ENCODE measurements at regions not wholly inside any gene's neighbourhood (a gene's known extent, or its start where the extent isn't known, plus 50 kb on each side); places are given as distances from the start of the nearest gene placed in this dataset.

DNA sequence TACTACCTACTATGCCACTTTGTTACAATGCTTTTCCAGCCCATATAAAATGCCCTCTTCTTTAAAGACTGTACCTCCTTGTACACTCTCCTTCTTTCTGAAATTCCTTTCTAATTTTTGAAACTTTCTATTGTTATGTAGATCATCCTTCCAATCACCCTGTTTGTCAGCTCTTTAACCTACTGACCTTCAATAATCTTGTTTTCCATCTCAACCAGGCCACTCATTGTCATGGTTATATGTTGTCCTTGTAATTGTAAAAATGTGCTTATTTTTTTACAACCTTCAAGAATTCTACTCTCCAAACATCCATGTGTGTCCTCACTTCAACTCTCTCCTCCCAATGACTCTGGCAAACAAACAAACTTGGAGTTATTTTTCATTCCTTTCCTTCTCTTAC is 1172.6 kb upstream of the CELF2 start:
- Histone ChIP-seq H3K36me3 (no peaks in the 10 kb centered on the region), H3K27me3 (no peaks in the 10 kb centered on the region), H3K9me3 (no peaks in the 10 kb centered on the region), H3K27ac (no peak overlapping the region), H3K4me3 (no peak overlapping the region), H3K4me1 (no peaks in the 10 kb centered on the region)
- intact Hi-C loops (cut with DNase I): no loop called here
- TF ChIP-seq, protein P1, sequence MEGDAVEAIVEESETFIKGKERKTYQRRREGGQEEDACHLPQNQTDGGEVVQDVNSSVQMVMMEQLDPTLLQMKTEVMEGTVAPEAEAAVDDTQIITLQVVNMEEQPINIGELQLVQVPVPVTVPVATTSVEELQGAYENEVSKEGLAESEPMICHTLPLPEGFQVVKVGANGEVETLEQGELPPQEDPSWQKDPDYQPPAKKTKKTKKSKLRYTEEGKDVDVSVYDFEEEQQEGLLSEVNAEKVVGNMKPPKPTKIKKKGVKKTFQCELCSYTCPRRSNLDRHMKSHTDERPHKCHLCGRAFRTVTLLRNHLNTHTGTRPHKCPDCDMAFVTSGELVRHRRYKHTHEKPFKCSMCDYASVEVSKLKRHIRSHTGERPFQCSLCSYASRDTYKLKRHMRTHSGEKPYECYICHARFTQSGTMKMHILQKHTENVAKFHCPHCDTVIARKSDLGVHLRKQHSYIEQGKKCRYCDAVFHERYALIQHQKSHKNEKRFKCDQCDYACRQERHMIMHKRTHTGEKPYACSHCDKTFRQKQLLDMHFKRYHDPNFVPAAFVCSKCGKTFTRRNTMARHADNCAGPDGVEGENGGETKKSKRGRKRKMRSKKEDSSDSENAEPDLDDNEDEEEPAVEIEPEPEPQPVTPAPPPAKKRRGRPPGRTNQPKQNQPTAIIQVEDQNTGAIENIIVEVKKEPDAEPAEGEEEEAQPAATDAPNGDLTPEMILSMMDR (IDR thresholded peaks at IDR 0.05): no peak
- TF ChIP-seq POLR2AphosphoS5 (IDR thresholded peaks at IDR 0.05; ENCODE audit: insufficient read depth in 1 of 2, low read depth in 1 of 2) (no peak), POLR2A (IDR thresholded peaks at IDR 0.05) (no peak)
- DNase-seq (ENCODE audit: extremely low spot score in 2 of 2): no peak

DNA sequence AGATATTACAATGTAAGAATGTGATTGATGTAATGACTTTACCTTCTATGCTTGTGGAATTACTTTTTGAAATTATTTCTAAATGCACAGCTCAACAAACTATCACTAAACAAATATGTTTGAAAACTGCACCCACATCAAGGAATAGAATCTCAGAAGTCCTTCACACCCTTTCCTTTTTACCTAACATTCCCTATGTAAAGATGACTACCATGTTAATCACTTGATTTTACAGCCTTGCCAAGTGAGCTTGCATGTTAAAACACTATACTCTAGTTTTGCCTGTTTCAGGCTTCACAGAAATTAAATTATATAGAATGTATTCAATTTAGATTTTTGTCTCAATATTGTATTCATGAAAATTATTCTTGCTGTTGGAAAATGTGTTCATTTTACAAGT is 1169.4 kb upstream of the CELF2 start:
- intact Hi-C loops (cut with DNase I): no loop called here
- Histone ChIP-seq H3K4me3 (no peak overlapping the region), H3K4me1 (no peaks in the 10 kb centered on the region), H3K27ac (no peak overlapping the region), H3K27me3 (no peaks in the 10 kb centered on the region), H3K36me3 (no peaks in the 10 kb centered on the region), H3K9me3 (no peaks in the 10 kb centered on the region)
- DNase-seq (ENCODE audit: extremely low spot score in 2 of 2): no peak
- TF ChIP-seq POLR2AphosphoS5 (IDR thresholded peaks at IDR 0.05; ENCODE audit: insufficient read depth in 1 of 2, low read depth in 1 of 2): no peak
- TF ChIP-seq POLR2A (IDR thresholded peaks at IDR 0.05): no peak
- TF ChIP-seq, protein P1 (IDR thresholded peaks at IDR 0.05): no peak

DNA sequence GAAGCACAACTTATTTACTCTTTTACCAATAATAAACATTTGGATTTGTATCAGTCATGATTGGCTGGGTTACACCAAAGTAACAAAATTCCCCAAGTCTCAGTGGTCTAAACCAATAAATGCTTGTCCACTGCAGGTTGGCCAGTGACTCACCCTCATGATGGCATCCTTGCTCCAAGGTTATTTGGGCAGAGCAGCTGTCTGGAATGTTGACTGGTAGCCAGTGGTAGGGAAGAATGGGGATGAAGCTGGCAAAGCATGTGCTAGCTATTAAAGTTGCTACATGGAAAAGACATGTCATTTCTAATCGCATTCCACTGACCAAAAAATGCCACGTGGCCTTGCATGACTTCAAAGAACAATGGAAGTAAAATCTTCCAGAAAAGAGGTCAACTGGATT is 1168.7 kb upstream of the CELF2 start:
- H3K36me3 ChIP-seq: no peaks in the 10 kb centered on the region
- no peaks in the 10 kb centered on the region for H3K9me3 ChIP-seq
- DNase-seq (ENCODE audit: extremely low spot score in 2 of 2): no peak
- intact Hi-C loops (cut with DNase I): no loop called here
- TF ChIP-seq POLR2AphosphoS5 (IDR thresholded peaks at IDR 0.05; ENCODE audit: insufficient read depth in 1 of 2, low read depth in 1 of 2) (no peak), POLR2A (IDR thresholded peaks at IDR 0.05) (no peak)
- TF ChIP-seq, protein P1 (IDR thresholded peaks at IDR 0.05): no peak
- no peak overlapping the region for H3K27ac ChIP-seq
- H3K4me3 ChIP-seq: no peak overlapping the region
- no peaks in the 10 kb centered on the region for H3K4me1 ChIP-seq
- no peaks in the 10 kb centered on the region for H3K27me3 ChIP-seq

DNA sequence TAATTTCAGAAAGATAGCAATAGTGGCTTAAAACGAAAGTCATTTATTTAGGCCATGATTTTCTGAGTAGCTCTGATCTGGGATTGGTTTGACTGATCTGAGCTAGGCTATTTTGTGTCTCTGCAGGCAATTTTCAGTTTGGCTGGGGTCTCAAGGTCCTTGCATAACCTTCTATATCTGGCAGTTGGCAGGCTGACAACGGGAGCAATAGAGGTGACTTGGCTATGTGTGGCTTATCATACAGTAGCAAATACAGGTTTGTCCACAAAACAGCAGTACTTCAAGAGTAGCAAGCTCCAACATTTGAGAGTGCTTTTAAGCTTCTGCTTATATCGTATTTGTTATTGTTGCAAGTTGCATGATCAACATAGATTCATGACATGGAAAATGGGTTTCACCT is 1167.3 kb upstream of the CELF2 start:
- no peak for DNase-seq (ENCODE audit: extremely low spot score in 2 of 2)
- Histone ChIP-seq H3K36me3 (no peaks in the 10 kb centered on the region), H3K27ac (no peak overlapping the region), H3K27me3 (no peaks in the 10 kb centered on the region), H3K9me3 (no peaks in the 10 kb centered on the region), H3K4me1 (no peaks in the 10 kb centered on the region), H3K4me3 (no peak overlapping the region)
- no peak for TF ChIP-seq POLR2A (IDR thresholded peaks at IDR 0.05)
- no peak for TF ChIP-seq POLR2AphosphoS5 (IDR thresholded peaks at IDR 0.05; ENCODE audit: insufficient read depth in 1 of 2, low read depth in 1 of 2)
- TF ChIP-seq, protein P1 (IDR thresholded peaks at IDR 0.05): no peak
- intact Hi-C loops (cut with DNase I): no loop called here

DNA sequence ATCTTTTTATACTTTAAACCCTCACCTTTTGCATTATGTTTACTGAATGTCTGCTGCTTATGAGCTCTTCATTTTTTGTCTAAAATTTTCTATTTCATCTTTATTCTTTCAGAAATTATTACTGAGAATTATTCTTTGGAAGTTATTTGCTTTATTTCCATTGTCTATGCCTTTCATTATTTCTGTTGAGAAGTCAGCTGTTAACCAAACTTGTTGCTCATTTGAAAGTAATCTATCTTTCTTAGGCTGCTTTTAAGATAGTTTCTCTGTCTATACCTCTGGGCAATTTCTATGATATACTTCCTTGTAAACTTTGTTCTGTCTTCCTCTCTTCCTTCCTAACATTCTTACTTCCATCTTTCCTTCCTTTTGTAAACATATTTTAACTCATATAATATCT is 1165.9 kb upstream of the CELF2 start:
- Histone ChIP-seq H3K27ac (no peak overlapping the region), H3K4me3 (no peak overlapping the region), H3K27me3 (no peaks in the 10 kb centered on the region), H3K9me3 (no peaks in the 10 kb centered on the region), H3K36me3 (no peaks in the 10 kb centered on the region), H3K4me1 (no peaks in the 10 kb centered on the region)
- TF ChIP-seq POLR2A (IDR thresholded peaks at IDR 0.05) (no peak), POLR2AphosphoS5 (IDR thresholded peaks at IDR 0.05; ENCODE audit: insufficient read depth in 1 of 2, low read depth in 1 of 2) (no peak)
- intact Hi-C loops (cut with DNase I): no loop called here
- no peak for DNase-seq (ENCODE audit: extremely low spot score in 2 of 2)
